Loucy (cell line): ENCODE measurements at regions not wholly inside any gene's neighbourhood (a gene's known extent, or its start where the extent isn't known, plus 50 kb on each side); places are given as distances from the start of the nearest gene placed in this dataset.

Experiments used
- H2AFZ ChIP-seq: fragments of 200-600 bp; sonication (generic); 2 replicates; pipeline ENCODE4 v1.6.0; 2016; ENCODE audit warnings: antibody characterized with exemption, mild to moderate bottlenecking, low read length, moderate library complexity
- H3F3A ChIP-seq: fragments of 200-600 bp; 2 replicates; pipeline ENCODE4 v1.6.0; 2016; ENCODE audit warnings: antibody characterized with exemption, low read depth, mild to moderate bottlenecking
- H3K27me3 ChIP-seq: fragments of 200-600 bp; sonication (generic); 2 replicates; pipeline ENCODE4 v1.6.1; 2014; ENCODE audit warnings: low read length, mild to moderate bottlenecking; ENCODE audit not compliant: insufficient read depth, poor library complexity, severe bottlenecking
- H3K36me3 ChIP-seq: fragments of 200-600 bp; sonication (generic); 2 replicates; pipeline ENCODE4 v1.6.1; 2016; ENCODE audit warnings: low read length; ENCODE audit not compliant: insufficient read depth
- H3K4me1 ChIP-seq: fragments of 200-600 bp; sonication (generic); 2 replicates; pipeline ENCODE4 v1.5.1; 2014; ENCODE audit warnings: low read length, mild to moderate bottlenecking; ENCODE audit not compliant: insufficient read depth, poor library complexity, severe bottlenecking
- H3K4me2 ChIP-seq: fragments of 200-600 bp; sonication (generic); 2 replicates; pipeline ENCODE4 v1.6.0; 2014; ENCODE audit warnings: antibody characterized with exemption, low read length, low read depth, mild to moderate bottlenecking; ENCODE audit not compliant: poor library complexity, severe bottlenecking
- H3K4me3 ChIP-seq: fragments of 200-600 bp; sonication (generic); 2 replicates; pipeline ENCODE4 v1.5.1; 2014; ENCODE audit warnings: low read length, mild to moderate bottlenecking, mixed read lengths; ENCODE audit not compliant: poor library complexity, severe bottlenecking
- H3K79me2 ChIP-seq: fragments of 200-600 bp; sonication (generic); 2 replicates; pipeline ENCODE4 v1.6.1; 2014; ENCODE audit warnings: low read length; ENCODE audit not compliant: insufficient read depth
- H3K9ac ChIP-seq: fragments of 200-600 bp; sonication (generic); 2 replicates; pipeline ENCODE4 v1.6.0; 2014; ENCODE audit warnings: mild to moderate bottlenecking, low read depth, low read length, moderate library complexity; ENCODE audit not compliant: poor library complexity, severe bottlenecking
- H3K9me2 ChIP-seq: fragments of 200-600 bp; sonication (generic); replicated peaks from 2 replicates; pipeline ENCODE4 v1.6.1; 2016; ENCODE audit warnings: low read depth, low read length, mixed read lengths
- H3K9me3 ChIP-seq: fragments of 200-600 bp; sonication (generic); 2 replicates; pipeline ENCODE4 v1.6.1; 2014; ENCODE audit warnings: mild to moderate bottlenecking, antibody characterized with exemption, low read length, low read depth; ENCODE audit not compliant: insufficient read depth
- H4K20me1 ChIP-seq: fragments of 200-600 bp; sonication (generic); 2 replicates; pipeline ENCODE4 v1.6.0; 2014; ENCODE audit warnings: antibody characterized with exemption, low read length, mild to moderate bottlenecking; ENCODE audit not compliant: insufficient read depth, poor library complexity, severe bottlenecking
- EZH2phosphoT487 ChIP-seq: fragments of 200-600 bp; IDR thresholded peaks from 2 replicates; pipeline ENCODE4 v1.6.1; 2018; ENCODE audit warnings: antibody characterized with exemption, mild to moderate bottlenecking, moderate library complexity, borderline replicate concordance
- TF ChIP-seq, protein P1 (sequence below): fragments of 200-600 bp; sonication (generic); conservative IDR thresholded peaks from 2 replicates; pipeline ENCODE4 v1.5.1; 2014; ENCODE audit warnings: mild to moderate bottlenecking, antibody characterized with exemption, low read length

DNA sequence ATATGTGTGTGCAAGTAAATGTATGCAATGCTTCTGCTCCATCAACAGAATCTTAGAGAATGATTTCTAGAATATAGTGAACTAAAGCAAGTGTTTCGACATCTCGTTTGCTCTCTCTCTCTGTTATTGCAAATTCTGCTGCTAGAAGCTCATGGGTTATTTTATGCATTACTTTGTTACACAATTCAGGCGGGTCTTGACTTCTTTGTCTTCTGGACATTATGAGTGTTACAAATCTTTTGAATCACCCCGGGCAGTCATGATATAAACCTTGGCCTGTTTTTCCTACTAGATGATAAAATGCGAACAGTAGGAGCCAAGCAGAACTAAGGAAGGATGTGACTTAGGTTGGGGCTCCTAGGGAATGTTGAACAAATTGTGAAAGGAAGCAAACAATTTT, 166.4 kb upstream of the SFRP2 start:
- Histone ChIP-seq H4K20me1 (no peaks in the 10 kb centered on the region), H3K27me3 (no peaks in the 10 kb centered on the region), H3K36me3 (no peaks in the 10 kb centered on the region), H3K9me2 (no peaks in the 10 kb centered on the region), H3K4me3 (no peak overlapping the region), H3K4me1 (peaks cover 7% of the 10 kb centered on the region), H2AFZ (no peak overlapping the region), H3K4me2 (no peak overlapping the region), H3K9me3 (no peaks in the 10 kb centered on the region), H3K9ac (no peak overlapping the region), H3K79me2 (no peaks in the 10 kb centered on the region), H3F3A (peaks cover 7% of the 10 kb centered on the region; the same call in 1 of the 2 replicates)
- TF ChIP-seq, protein P1, sequence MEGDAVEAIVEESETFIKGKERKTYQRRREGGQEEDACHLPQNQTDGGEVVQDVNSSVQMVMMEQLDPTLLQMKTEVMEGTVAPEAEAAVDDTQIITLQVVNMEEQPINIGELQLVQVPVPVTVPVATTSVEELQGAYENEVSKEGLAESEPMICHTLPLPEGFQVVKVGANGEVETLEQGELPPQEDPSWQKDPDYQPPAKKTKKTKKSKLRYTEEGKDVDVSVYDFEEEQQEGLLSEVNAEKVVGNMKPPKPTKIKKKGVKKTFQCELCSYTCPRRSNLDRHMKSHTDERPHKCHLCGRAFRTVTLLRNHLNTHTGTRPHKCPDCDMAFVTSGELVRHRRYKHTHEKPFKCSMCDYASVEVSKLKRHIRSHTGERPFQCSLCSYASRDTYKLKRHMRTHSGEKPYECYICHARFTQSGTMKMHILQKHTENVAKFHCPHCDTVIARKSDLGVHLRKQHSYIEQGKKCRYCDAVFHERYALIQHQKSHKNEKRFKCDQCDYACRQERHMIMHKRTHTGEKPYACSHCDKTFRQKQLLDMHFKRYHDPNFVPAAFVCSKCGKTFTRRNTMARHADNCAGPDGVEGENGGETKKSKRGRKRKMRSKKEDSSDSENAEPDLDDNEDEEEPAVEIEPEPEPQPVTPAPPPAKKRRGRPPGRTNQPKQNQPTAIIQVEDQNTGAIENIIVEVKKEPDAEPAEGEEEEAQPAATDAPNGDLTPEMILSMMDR = no peak
- TF ChIP-seq EZH2phosphoT487 = no peak

DNA sequence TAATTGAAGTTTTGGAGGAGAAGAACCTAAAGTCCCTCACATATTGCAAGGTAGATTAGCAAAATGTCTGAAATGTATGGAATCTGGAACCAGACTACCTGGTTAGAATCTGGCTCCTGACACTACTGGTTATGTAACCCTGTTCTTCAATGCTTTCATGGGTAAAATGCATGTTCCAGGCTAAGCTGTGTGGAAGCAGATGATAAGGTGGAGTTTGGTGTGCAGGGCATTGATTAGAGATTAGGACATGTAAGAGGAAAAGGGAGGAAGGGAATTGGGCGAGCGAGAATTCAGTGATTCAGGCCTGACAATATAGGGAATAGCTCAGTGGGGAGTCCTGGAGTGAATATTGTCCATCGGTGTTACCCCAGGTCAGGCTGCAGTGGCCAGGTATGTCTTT, 165.8 kb upstream of the SFRP2 start:
- peaks cover 12% of the 10 kb centered on the region for H3K4me1 ChIP-seq
- H4K20me1 ChIP-seq = no peaks in the 10 kb centered on the region
- no peak overlapping the region for H3K4me3 ChIP-seq
- no peaks in the 10 kb centered on the region for H3K36me3 ChIP-seq
- no peak overlapping the region for H3K4me2 ChIP-seq
- no peak overlapping the region for H3K9ac ChIP-seq
- no peaks in the 10 kb centered on the region for H3K9me3 ChIP-seq
- no peak for TF ChIP-seq EZH2phosphoT487
- TF ChIP-seq, protein P1 = no peak
- H3K27me3 ChIP-seq = no peaks in the 10 kb centered on the region
- peaks cover 10% of the 10 kb centered on the region; the same call in 1 of the 2 replicates for H3F3A ChIP-seq
- H3K9me2 ChIP-seq = no peaks in the 10 kb centered on the region
- H3K79me2 ChIP-seq = no peaks in the 10 kb centered on the region
- no peak overlapping the region for H2AFZ ChIP-seq

DNA sequence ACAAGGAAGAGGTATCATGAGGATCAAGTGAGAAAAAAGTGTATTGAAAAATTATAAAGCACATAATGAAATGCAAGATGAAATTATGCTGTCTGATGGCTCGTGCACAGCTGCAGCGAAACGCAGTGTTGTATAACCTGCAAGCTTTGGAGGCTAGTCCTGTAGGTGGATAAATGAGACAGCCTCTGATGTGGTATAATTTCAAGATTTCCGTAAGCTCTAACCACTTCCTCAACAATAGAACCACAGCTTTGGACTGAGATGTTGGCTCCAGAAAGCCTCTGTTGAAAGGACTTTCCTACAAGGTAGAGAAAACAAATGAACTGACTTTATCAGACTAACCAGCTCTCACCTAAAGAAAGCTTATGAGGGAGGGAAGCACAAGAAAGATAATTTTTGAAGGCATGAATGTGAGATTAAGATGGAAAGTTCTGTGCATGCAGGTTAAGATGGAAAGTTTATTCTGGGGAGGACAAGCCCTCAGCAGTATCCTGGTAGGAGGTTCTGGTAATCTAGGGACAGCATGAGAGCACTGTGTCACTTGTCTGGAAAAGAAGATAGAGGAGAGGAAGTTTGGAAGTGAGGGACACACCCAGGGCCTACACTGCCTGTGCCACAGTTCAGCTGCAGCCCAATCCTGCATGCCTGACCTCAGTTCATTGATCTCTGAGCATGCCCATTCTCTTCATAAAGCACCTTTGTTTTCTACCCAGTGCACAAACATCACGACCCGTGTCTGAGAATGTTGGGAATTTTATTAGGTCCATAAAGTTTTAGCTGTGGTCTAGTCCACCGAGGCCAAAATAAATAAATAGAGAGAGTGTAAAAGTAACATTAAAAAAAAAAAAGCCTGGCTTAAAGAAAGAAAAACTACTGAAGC, 161.5 kb upstream of the SFRP2 start:
- Histone ChIP-seq H3K9ac (no peak overlapping the region), H3K4me2 (peak overlapping the region; percentile 71)

More for the DNA sequence above, 161.5 kb upstream of the SFRP2 start:
- H3K4me3 ChIP-seq = peak overlapping the region; percentile 57
- H3K9me3 ChIP-seq = peaks cover 11% of the 10 kb centered on the region; the same call in 1 of the 2 replicates
- peaks cover 38% of the 10 kb centered on the region for H3K4me1 ChIP-seq
- TF ChIP-seq, protein P1 = no peak
- TF ChIP-seq EZH2phosphoT487 = 0 out of 2 replicates have a peak, but pooled peaks have one; percentile 13
- H3K27me3 ChIP-seq = no peaks in the 10 kb centered on the region
- H3K9me2 ChIP-seq = no peaks in the 10 kb centered on the region
- H4K20me1 ChIP-seq = no peaks in the 10 kb centered on the region
- H2AFZ ChIP-seq = no peak overlapping the region
- H3F3A ChIP-seq = peaks cover 10% of the 10 kb centered on the region; the same call in 1 of the 2 replicates
- no peaks in the 10 kb centered on the region for H3K36me3 ChIP-seq
- no peaks in the 10 kb centered on the region for H3K79me2 ChIP-seq
